Fibroblast of villous mesenchyme (primary cell): ENCODE measurements at regions not wholly inside any gene's neighbourhood (a gene's known extent, or its start where the extent isn't known, plus 50 kb on each side); places are given as distances from the start of the nearest gene placed in this dataset.

Experiments
- DNase-seq: peaks from one replicate; pipeline ENCODE4 v3.0.0-alpha.2; 2010; ENCODE audit warnings: low read depth
- H3K4me3 ChIP-seq: 2 replicates; pipeline ENCODE4 v1.5.1; 2011; ENCODE audit warnings: low read depth, mild to moderate bottlenecking, low read length
- CTCF ChIP-seq: IDR thresholded peaks from 2 replicates; pipeline ENCODE4 v1.5.1; 2012; ENCODE audit warnings: low read depth, mild to moderate bottlenecking, low read length; ENCODE audit not compliant: insufficient read depth

GRCh38 chr16:77663711-77664110 lies 58.6 kb upstream of the NUDT7 start:
- no peak for TF ChIP-seq CTCF

GRCh38 chr16:77666771-77667170 lies 55.5 kb upstream of the NUDT7 start:
- no peak overlapping the region for H3K4me3 ChIP-seq
- no peak for DNase-seq
- TF ChIP-seq CTCF = no peak

More at GRCh38 chr16:77663711-77664110, 58.6 kb upstream of the NUDT7 start:
- no peak overlapping the region for H3K4me3 ChIP-seq
- DNase-seq = no peak

GRCh38 chr16:77668201-77668600 lies 54.1 kb upstream of the NUDT7 start:
- H3K4me3 ChIP-seq = no peak overlapping the region
- no peak for DNase-seq
- TF ChIP-seq CTCF = no peak

- no peak for DNase-seq
- no peak for TF ChIP-seq CTCF
- no peak overlapping the region for H3K4me3 ChIP-seq
These were observed 53.3 kb upstream of the NUDT7 start for GRCh38 chr16:77669057-77669456.
